Uterus (tissue), 3 donors: ENCODE measurements at regions not wholly inside any gene's neighbourhood (a gene's known extent, or its start where the extent isn't known, plus 50 kb on each side); places are given as distances from the start of the nearest gene placed in this dataset.
"Not testable (repeated sequence)": the region's sequence is repeated elsewhere in the genome, so short reads cannot be mapped to it uniquely, and the experiment has no call there.

ENCODE experiments used
- DNase-seq, 2 donors: peaks; one replicate each; pipeline ENCODE4 v3.0.0-alpha.2; 2019 to 2020
- H3K27ac ChIP-seq, 2 donors: fragments of 200-600 bp; sonication (generic); 1 replicate in 1 of 2; 2 replicates in 1 of 2; pipeline ENCODE4 v1.5.1; 2016 to 2018
- H3K27me3 ChIP-seq, 2 donors: fragments of 200-600 bp; sonication (generic); one replicate each; pipeline ENCODE4 v1.5.1; 2018 to 2019; ENCODE audit warnings: control low read depth in 1 of 2
- H3K36me3 ChIP-seq, 2 donors: fragments of 200-600 bp; sonication (generic); one replicate each; pipeline ENCODE4 v1.5.1; 2019; ENCODE audit warnings: control low read depth in 1 of 2
- H3K4me1 ChIP-seq, 2 donors: fragments of 200-600 bp; sonication (generic); one replicate each; pipeline ENCODE4 v1.5.1; 2018 to 2019; ENCODE audit warnings: control low read depth in 1 of 2
- H3K4me3 ChIP-seq, 2 donors: fragments of 200-600 bp; sonication (generic); 1 replicate in 1 of 2; 2 replicates in 1 of 2; pipeline ENCODE4 v1.5.1; 2018 to 2019; ENCODE audit warnings: mild to moderate bottlenecking in 1 of 2
- H3K9me3 ChIP-seq, 2 donors: fragments of 200-600 bp; sonication (generic); one replicate each; pipeline ENCODE4 v1.5.1; 2019; ENCODE audit warnings: control low read depth in 1 of 2
- CTCF ChIP-seq, 4 experiments: fragments of 200-600 bp in 2 of 4; fragments of 450-650 bp in 2 of 4; sonication (generic) in 2 of 4; IDR thresholded peaks; one replicate each; pipeline ENCODE4 v1.5.1; 2016 to 2019; ENCODE audit warnings: antibody characterized with exemption in 4 of 4, mild to moderate bottlenecking in 2 of 4, moderate library complexity in 1 of 4
- POLR2A ChIP-seq, 2 donors: fragments of 450-650 bp; IDR thresholded peaks; one replicate each; pipeline ENCODE4 v1.6.1; 2016; ENCODE audit warnings: antibody characterized with exemption in 2 of 2, mild to moderate bottlenecking in 1 of 2, moderate library complexity in 1 of 2
- intact Hi-C: fragments of 100-400 bp; cut with DNase I; formaldehyde crosslinking; loops from one replicate; pipeline ENCODE4 v1.15.1; 2023; ENCODE audit warnings: low total_unique reads
- donor health status: DM: yes; HTN: yes; CAD: no.

- intact Hi-C loops = no loop called here
- no peak overlapping the region for H3K27ac ChIP-seq
- H3K4me1 ChIP-seq = no peaks in the 10 kb centered on the region
- no peak overlapping the region for H3K4me3 ChIP-seq
- TF ChIP-seq CTCF (IDR thresholded peaks at IDR 0.05) (no peak), POLR2A (IDR thresholded peaks at IDR 0.05) (no peak)
- no peak for DNase-seq
- no peaks in the 10 kb centered on the region for H3K27me3 ChIP-seq
- no peaks in the 10 kb centered on the region for H3K36me3 ChIP-seq
- H3K9me3 ChIP-seq = no peaks in the 10 kb centered on the region
Observed at GRCh38 chr7:8871716-8872115, 438.3 kb downstream of the NXPH1 start.

GRCh38 chr7:8881916-8882315 is 448.5 kb downstream of the NXPH1 start:
- Histone ChIP-seq H3K27me3 (no peaks in the 10 kb centered on the region), H3K4me1 (no peaks in the 10 kb centered on the region), H3K4me3 (no peak overlapping the region), H3K27ac (no peak overlapping the region), H3K36me3 (no peaks in the 10 kb centered on the region), H3K9me3 (no peaks in the 10 kb centered on the region)
- DNase-seq = no peak
- intact Hi-C loops = no loop called here
- TF ChIP-seq POLR2A (IDR thresholded peaks at IDR 0.05) = no peak
- TF ChIP-seq CTCF (IDR thresholded peaks at IDR 0.05) = no peak

GRCh38 chr7:8885480-8886000 is 452.1 kb downstream of the NXPH1 start:
- H3K9me3 ChIP-seq = no peaks in the 10 kb centered on the region
- TF ChIP-seq CTCF (IDR thresholded peaks at IDR 0.05) = no peak
- no peak for TF ChIP-seq POLR2A (IDR thresholded peaks at IDR 0.05)
- no peaks in the 10 kb centered on the region for H3K4me1 ChIP-seq
- no peaks in the 10 kb centered on the region for H3K27me3 ChIP-seq
- H3K4me3 ChIP-seq = no peak overlapping the region
- H3K27ac ChIP-seq = no peak overlapping the region
- intact Hi-C loops = no loop called here
- DNase-seq = no peak
- H3K36me3 ChIP-seq = no peaks in the 10 kb centered on the region

GRCh38 chr7:8890346-8890745 is 456.9 kb downstream of the NXPH1 start:
- H3K27ac ChIP-seq, H3K27me3 ChIP-seq, DNase-seq, H3K36me3 ChIP-seq, H3K9me3 ChIP-seq, intact Hi-C loops, H3K4me3 ChIP-seq, H3K4me1 ChIP-seq: not testable (repeated sequence)

GRCh38 chr7:8893775-8894174 is 460.4 kb downstream of the NXPH1 start:
- DNase-seq = no peak
- no peaks in the 10 kb centered on the region for H3K36me3 ChIP-seq
- H3K4me3 ChIP-seq = no peak overlapping the region
- no peak for TF ChIP-seq POLR2A (IDR thresholded peaks at IDR 0.05)
- no peak for TF ChIP-seq CTCF (IDR thresholded peaks at IDR 0.05)
- no peaks in the 10 kb centered on the region for H3K9me3 ChIP-seq
- H3K27me3 ChIP-seq = no peaks in the 10 kb centered on the region
- no peaks in the 10 kb centered on the region for H3K4me1 ChIP-seq
- intact Hi-C loops = no loop called here
- H3K27ac ChIP-seq = no peak overlapping the region
